ENCODE measurements at regions not wholly inside any gene's neighbourhood (a gene's known extent, or its start where the extent isn't known, plus 50 kb on each side); places are given as distances from the start of the nearest gene placed in this dataset.

DNA sequence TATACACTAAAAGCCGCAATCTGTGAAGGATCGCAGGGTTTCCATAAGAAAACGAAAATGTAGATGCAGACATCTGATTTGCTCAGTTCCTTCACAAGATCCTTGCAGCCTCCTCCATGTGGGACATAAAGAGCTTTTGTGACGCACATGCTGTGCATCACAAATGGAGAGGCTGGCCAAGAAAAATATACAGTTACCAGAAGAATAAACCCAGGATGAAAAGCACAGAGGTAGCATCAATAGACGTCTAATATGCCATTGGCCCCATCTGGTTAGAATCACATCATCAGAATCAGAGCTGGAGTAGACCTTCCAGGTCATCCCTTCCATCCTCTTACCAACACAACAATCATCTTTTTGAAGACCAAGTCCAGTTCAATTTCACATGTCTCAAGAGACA lies 517.4 kb downstream of the RAB28 start:
- H4K20me1 ChIP-seq (ENCODE audit: low read length), result no peaks in the 10 kb centered on the region
- no peak overlapping the region for H3K9ac ChIP-seq (ENCODE audit: low read length)
- no TSS peak for BruUV-seq (replicated peaks)
- no peaks in the 10 kb centered on the region for H3K4me1 ChIP-seq (ENCODE audit: insufficient read depth, low read length)
- ChIA-PET CTCF (no interaction called here), POLR2A (ENCODE audit: unreplicated experiment) (no interaction called here)
- H2AFZ ChIP-seq (ENCODE audit: low read length), result no peak overlapping the region
- no peaks in the 10 kb centered on the region for H3K79me2 ChIP-seq (ENCODE audit: low read length)
- no peak overlapping the region for H3K4me2 ChIP-seq (ENCODE audit: low read length)
- no peaks in the 10 kb centered on the region for H3K36me3 ChIP-seq (ENCODE audit: low read depth, low read length)
- H3K27ac ChIP-seq (ENCODE audit: low read length), result no peak overlapping the region
- no peaks in the 10 kb centered on the region for H3K9me3 ChIP-seq (ENCODE audit: low read length)
- no peaks in the 10 kb centered on the region for H3F3A ChIP-seq (ENCODE audit: low read length, unreplicated experiment)
- DNase-seq (no peak), ATAC-seq (no peak)
- H3K4me3 ChIP-seq (ENCODE audit: low read length), result no peak overlapping the region
- TF ChIP-seq EZH2 (IDR thresholded peaks at IDR 0.05; ENCODE audit: low read length, unreplicated experiment), result no peak
- TF ChIP-seq CTCF (conservative IDR thresholded peaks at IDR 0.05; ENCODE audit: low read depth, low read length), result no peak
- no peak for TF ChIP-seq EZH2phosphoT487 (IDR thresholded peaks at IDR 0.05; ENCODE audit: borderline replicate concordance, low read length)
- no peaks in the 10 kb centered on the region for H3K9me2 ChIP-seq (replicated peaks; ENCODE audit: low read length)
- no peaks in the 10 kb centered on the region for H3K27me3 ChIP-seq (ENCODE audit: low read length)
- intact Hi-C loops (cut with micrococcal nuclease), result no loop called here

- Histone ChIP-seq H3K36me3 (ENCODE audit: low read depth, low read length) (no peaks in the 10 kb centered on the region), H3K79me2 (ENCODE audit: low read length) (no peaks in the 10 kb centered on the region), H3K4me3 (ENCODE audit: low read length) (no peak overlapping the region), H3K4me1 (ENCODE audit: insufficient read depth, low read length) (no peaks in the 10 kb centered on the region), H3K27me3 (ENCODE audit: low read length) (no peaks in the 10 kb centered on the region), H3F3A (ENCODE audit: low read length, unreplicated experiment) (no peaks in the 10 kb centered on the region), H2AFZ (ENCODE audit: low read length) (no peak overlapping the region), H3K27ac (ENCODE audit: low read length) (no peak overlapping the region), H3K4me2 (ENCODE audit: low read length) (no peak overlapping the region), H4K20me1 (ENCODE audit: low read length) (no peaks in the 10 kb centered on the region), H3K9ac (ENCODE audit: low read length) (no peak overlapping the region), H3K9me3 (ENCODE audit: low read length) (no peaks in the 10 kb centered on the region), H3K9me2 (replicated peaks; ENCODE audit: low read length) (no peaks in the 10 kb centered on the region)
- intact Hi-C loops (cut with micrococcal nuclease), result no loop called here
- DNase-seq (no peak), ATAC-seq (no peak)
- no peak for TF ChIP-seq EZH2 (IDR thresholded peaks at IDR 0.05; ENCODE audit: low read length, unreplicated experiment)
- no peak for TF ChIP-seq EZH2phosphoT487 (IDR thresholded peaks at IDR 0.05; ENCODE audit: borderline replicate concordance, low read length)
- TF ChIP-seq CTCF (conservative IDR thresholded peaks at IDR 0.05; ENCODE audit: low read depth, low read length), result no peak
- no TSS peak for BruUV-seq (replicated peaks)
- POLR2A ChIA-PET (ENCODE audit: unreplicated experiment), result no interaction called here
- CTCF ChIA-PET, result no interaction called here
Measured at GRCh38 chr4:12965334-12965733, 518.8 kb downstream of the RAB28 start.

GRCh38 chr4:12963912-12964311 lies 520.2 kb downstream of the RAB28 start:
- Histone ChIP-seq H2AFZ (ENCODE audit: low read length) (no peak overlapping the region), H3K9me2 (replicated peaks; ENCODE audit: low read length) (no peaks in the 10 kb centered on the region), H3K4me2 (ENCODE audit: low read length) (no peak overlapping the region), H3K9ac (ENCODE audit: low read length) (no peak overlapping the region), H3F3A (ENCODE audit: low read length, unreplicated experiment) (no peaks in the 10 kb centered on the region), H3K4me3 (ENCODE audit: low read length) (no peak overlapping the region), H4K20me1 (ENCODE audit: low read length) (no peaks in the 10 kb centered on the region), H3K27me3 (ENCODE audit: low read length) (no peaks in the 10 kb centered on the region), H3K9me3 (ENCODE audit: low read length) (no peaks in the 10 kb centered on the region), H3K4me1 (ENCODE audit: insufficient read depth, low read length) (no peaks in the 10 kb centered on the region), H3K79me2 (ENCODE audit: low read length) (no peaks in the 10 kb centered on the region), H3K27ac (ENCODE audit: low read length) (no peak overlapping the region), H3K36me3 (ENCODE audit: low read depth, low read length) (no peaks in the 10 kb centered on the region)
- DNase-seq (no peak), ATAC-seq (no peak)
- TF ChIP-seq EZH2phosphoT487 (IDR thresholded peaks at IDR 0.05; ENCODE audit: borderline replicate concordance, low read length) (no peak), EZH2 (IDR thresholded peaks at IDR 0.05; ENCODE audit: low read length, unreplicated experiment) (no peak)
- intact Hi-C loops (cut with micrococcal nuclease), result no loop called here
- BruUV-seq (replicated peaks), result no TSS peak
- ChIA-PET POLR2A (ENCODE audit: unreplicated experiment) (no interaction called here), CTCF (no interaction called here)

Data from PC-3 (cell line).